Left forelimb (tissue), 1 donor: ENCODE measurements at regions not wholly inside any gene's neighbourhood (a gene's known extent, or its start where the extent isn't known, plus 50 kb on each side); places are given as distances from the start of the nearest gene placed in this dataset.

Experiments used
- DNase-seq: peaks from one replicate; pipeline ENCODE4 v3.0.0-alpha.2; 2018; ENCODE audit warnings: low spot score

DNA sequence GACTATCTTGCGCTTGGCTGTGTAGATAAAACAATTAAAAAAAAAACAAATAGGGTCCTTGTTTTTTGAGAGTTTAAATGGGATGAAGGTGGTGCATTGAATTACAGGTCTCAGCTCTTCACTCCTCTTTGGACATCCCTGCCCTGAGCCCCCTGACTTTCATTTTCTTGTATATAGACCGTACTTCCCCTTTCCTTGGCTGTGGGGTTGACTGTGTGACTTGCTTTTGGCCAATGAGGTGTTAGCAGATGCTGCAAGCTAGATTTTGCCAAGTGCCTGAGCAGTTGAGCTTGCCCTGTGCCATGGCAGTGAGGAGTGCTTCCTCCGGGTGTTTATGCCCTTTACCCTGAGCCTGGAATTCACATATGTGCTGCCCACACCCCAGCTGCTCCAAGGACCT is 386.1 kb upstream of the ZFP64 start:
- no peak for DNase-seq

DNA sequence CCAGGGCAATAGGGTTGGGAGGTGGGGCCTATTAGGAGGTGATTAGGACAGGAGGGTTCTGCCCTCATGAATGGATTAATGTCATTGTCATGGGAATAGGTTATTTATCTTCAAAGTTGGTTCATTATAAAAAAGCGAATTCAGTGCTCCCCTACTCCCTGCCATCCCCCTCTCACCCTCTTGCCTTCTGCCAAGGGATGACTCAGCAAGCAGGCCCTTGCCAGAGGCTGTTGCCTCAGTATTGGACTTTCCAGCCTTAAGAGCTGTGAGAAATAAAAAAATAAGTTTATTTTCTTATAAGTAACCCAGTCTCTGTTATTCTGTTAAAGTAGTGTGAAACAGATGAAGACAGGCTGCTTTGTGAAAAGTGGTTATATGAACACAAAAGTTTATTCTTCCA is 381.1 kb upstream of the ZFP64 start:
- no peak for DNase-seq

DNA sequence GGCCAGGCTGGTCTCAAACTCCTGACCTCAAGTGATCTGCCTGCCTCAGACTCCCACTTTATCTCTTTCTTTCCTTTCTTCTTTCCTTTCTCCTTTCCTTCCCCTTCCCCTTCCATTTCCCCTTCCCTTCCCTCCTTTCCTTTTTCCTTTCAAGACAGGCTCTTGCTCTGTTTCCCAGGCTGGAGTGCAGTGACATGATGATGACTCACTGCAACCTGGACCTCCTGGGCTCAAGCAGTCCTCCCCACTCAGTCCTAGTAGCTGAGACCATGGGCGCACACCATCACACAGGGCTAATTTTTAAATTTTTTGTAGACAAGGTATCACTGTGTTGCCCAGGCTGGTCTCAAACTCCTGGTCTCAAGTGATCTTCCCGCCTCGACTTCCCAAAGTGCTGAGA is 377.6 kb upstream of the ZFP64 start:
- DNase-seq, result no peak

DNA sequence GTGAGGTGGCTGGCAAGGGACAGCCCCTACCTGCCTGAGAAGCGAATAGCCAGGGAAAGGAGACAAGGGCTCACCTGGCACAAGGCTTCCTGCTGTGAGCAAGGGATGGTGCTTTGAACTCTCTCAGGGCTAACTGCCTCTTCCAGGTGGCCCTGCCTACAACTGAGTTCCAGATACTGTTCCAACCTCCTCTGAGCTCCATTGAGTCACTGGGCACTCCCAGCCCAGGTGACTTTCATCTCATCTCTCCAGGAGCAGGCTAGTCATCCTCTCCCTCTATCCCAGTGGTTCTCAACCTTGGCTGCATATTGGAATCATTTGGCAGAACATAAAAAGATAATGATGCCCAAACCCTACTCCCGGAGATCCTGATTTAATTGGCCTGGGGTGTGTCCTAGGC is 374.0 kb upstream of the ZFP64 start:
- no peak for DNase-seq

DNA sequence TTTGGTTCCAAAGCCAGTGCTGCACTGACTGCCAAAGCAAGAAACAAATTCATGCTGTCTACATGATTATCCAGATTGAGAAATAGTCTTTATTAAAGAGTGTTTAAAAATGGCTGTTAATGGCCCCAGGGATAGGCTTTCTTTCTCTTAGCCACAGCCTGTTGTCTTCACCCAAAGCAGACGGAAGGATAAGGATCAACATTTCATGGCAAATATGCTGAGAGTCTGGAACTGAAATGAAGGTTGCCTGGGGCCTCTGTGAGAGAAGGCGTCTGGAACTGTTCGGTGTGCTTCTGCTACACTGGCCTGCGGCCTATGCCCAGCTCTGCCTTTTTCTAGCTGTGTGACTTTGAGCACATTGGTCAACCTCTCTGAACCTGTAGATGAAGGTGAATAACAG is 373.0 kb upstream of the ZFP64 start:
- no peak for DNase-seq

DNA sequence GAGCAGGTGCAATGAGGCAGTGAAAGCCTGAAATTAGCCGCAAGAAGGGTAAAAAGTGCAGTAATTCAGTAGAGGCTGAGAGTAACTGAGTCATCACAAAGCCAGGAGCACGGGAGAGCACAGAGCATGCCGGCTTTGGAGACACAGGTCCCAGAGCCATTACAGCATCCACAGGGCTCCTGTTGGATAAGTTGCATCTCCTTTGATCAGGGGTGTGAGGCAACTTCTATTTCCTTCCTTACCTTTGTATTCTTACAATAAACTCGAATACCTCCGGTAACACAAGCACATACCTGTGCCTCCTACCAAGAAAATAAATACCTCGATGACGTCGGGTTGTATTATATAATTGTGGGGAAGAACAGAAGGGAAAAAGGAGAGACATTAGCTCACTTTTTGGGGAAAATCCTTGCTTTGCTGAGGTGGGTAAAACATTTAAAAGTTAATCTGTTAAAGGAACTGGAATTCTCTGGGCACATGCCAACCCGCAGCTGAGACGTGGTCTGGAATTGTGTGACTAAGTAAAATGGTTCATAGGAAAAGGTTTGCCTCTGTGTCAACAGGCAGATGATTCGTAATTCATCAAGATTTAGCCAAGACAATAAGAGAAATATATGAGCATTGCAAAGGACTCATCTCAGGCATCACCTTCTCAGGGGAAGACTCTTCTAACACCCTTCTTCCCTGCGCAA is 360.7 kb upstream of the ZFP64 start:
- no peak for DNase-seq

DNA sequence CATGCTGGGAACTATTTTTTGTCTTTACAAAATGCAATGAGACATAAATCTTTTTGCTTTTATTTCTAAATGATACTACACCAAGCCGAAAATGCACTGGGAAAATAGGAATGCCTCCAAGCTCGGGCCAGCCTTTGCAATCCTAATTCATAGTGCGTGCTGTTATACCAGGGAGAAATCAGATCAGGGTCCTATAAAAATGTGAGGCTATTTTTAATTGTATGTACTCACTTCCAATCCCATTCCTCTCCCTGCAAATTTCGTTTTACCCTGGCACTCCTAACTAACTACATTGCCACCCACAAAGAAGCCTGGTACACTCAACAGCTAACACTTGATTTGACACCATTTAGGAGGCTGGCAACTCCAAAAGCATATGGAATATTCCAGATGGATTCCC is 350.6 kb upstream of the ZFP64 start:
- DNase-seq, result no peak

DNA sequence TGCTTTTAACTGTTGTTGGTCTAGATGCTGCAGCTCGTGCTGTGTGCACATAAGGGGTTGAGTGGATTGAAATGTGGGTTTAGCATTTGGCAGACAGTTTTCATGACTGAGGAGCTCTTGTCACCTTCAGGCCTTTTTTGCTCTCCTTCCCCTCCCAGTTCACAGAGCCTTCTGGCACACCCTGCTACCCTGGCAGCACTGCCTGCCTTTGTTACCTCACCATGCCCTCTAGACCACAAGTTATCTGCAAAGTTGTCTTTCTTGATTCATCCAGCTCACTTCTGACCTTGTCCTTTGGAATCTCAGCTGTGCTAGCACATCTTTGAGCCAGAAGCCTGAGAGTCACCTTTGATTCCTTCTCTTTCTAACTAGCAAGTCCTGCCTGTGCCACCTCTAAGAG is 348.9 kb upstream of the ZFP64 start:
- DNase-seq, result no peak

DNA sequence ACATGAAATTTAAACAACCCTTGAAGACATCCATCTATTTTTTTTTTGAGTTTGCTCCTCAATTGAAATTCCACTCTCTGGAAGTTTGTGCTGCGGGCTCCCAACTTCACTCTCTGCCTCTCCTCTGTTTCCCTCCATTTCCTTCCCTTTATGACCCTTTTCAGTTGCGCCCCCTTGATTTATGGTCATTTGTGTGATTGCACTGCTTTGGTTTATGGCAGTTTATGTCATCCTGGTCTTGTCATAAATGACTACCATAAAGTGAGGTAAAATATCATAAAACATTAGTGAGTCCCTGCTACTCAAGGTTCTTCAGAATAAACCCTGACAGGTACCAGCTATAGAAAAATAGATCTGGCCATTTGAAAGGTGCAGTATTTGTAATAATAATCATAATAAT is 348.3 kb upstream of the ZFP64 start:
- no peak for DNase-seq

DNA sequence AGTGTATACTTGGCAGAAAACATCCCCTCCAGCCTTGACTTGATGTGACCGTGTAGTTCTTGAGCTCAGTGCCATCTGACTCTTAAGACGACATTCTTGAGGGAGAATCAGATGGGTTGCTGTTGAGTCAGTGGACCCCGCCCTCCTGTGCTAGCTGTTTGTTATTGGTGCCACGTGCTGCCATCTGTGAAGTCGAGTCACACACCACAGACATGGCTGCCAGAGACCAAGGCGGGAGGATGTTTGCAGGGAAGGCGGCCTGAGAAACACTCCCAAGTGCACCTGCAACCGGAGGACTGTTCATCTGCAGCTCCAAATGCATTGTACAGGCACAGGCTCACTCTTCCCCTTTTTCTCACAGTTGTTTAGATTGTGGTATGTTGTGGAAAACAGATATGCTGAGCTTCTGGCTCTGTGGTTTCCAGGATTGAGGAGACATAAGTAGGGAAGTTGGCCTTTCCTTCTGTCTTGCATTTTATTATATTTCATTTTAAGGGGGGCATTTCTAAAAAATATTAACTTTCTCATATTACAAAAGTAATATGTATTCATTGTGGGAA is 345.3 kb upstream of the ZFP64 start:
- no peak for DNase-seq

DNA sequence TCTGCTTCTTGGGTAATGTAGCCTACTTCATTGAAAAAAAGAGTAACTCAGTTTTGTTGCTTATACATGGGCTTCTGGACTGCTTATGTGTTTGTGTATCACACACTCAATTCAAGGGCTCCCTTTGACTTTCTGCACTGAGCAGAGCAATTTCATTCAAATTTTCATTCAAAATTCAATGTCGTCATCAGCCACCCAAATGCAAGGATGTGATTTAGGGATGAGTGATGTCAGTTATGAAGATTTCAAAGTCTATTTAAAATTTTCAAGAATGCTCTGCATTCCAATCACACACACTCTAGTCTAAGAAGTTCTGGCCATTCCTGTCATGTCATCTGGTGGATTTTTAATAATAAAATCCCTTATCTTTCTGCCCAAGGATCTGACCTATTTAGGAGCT is 344.5 kb upstream of the ZFP64 start:
- no peak for DNase-seq

DNA sequence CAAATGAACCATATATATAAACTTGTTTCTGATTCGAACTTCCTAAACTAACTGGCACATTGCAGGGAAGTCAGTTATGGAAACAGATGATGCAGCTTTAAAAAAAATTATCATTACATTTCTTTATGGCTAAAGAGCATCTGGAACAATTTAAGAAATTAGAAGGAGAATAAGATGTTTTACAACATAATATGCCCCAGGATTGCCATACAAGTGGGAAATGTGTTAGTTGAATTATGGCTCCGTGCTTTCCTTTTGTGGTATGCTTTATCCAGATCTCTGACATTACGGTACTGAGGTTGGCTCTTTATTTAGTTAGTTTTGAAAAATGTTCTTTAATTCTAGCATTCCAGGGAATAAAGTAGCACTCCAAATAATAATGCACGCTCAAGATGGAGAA is 343.0 kb upstream of the ZFP64 start:
- no peak for DNase-seq

DNA sequence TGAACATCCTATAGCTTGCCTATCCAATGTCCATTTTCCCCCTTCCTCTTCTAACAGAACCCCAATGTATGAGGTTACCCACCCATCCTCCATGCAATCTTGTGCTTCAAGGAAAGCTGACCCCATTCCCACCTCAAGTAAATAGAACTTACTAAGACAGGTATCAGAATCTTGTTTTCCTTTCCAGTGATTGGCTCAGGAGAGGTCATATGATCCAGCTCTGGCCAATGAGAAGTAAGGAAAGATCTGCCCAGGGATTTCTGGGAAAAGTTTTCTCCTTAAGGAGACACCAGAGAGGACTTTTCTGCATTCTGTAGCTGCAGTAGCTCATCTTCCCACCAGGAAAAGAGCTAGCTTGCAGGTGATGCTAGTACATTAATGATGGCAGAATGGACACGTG is 341.8 kb upstream of the ZFP64 start:
- DNase-seq, result no peak

DNA sequence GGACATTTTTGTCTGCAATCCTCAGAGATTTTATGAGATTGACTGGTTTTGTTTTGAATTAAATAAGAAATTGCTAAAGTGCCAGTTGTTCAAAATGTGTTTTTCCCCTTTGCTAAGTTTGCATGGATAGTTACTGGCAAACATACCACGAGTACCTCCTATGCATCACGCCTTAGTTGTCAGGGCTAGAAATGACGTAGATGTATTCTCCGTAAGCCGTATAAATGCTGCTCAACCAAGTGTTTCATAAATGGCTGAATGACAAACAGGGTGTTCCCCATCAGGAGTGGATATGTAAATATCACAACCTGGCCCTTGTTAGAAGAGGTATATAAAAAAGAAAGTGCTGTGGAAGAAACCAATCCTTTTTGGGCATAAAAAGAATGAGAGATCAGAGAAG is 341.1 kb upstream of the ZFP64 start:
- no peak for DNase-seq

DNA sequence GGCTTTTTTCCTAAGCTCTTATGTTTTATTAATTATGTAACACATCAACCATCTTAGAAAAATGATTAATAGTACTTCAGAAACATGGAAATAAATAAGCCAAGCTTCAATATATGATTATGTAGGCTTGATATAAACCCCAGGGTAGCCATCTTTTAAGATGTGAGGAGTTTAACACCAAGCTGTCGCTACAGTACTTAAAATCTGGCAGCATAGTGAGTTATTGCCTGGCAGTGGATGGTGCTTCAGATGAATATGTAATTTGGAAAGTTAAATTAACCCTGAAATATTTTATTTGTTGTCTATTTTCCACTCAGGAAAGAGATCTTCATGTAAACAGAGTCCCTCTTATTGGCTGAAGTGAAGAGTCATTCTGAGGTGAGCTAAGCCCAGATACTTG is 339.0 kb upstream of the ZFP64 start:
- DNase-seq, result no peak

DNA sequence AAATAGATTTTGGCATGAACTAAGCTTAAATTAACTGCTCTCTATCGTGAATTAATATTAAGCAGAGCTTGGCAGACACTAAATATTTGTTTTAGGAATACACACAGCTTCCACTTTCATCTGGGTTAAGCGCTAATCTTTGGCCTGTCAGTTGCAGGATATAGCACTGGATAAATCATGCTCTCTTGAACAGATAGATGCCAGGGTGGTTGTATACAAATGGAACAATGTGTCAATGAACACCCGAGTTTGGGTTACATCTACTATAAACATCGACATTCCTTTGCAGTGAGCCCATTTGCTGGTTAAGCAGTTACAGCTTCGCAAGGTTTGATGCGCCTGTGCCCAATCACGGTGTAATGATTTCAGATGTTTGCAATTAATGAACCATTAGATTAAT is 338.2 kb upstream of the ZFP64 start:
- no peak for DNase-seq

DNA sequence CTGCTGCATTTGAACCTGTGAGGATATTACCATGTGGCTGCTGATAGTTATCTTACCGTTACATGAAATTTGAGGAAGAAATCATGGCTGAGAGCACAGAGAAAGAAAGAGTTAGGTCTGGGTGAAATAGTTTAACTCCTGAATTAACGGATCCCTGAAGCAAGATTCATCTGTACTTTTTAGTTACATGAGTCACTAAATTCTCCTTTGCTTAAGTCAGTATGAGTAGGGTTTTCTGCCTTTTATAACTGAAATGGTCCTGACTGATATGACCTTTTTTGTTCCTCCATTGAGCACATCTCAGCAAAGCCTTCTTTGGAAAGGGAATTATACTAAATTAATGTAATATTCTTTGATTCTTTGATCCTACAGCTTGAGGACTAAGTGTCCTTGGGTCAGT is 333.3 kb upstream of the ZFP64 start:
- no peak for DNase-seq

DNA sequence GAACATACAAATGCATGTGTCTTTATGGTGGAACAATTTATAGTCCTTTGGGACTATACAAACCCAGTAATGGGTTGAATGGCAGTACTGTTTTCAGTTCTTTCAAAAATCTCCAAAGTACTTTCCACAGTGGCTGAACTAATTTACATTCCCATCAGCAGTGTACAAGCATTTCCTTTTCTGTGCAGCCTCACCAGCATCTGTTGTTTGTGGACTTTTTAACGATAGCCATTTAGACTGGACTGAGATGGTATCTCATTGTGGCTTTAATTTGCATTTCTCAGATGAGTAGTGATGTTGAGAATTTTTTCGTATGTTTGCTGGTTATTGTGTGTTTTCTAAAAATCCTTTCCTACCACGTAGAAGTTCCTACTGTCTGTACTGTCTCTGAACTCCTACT is 327.2 kb upstream of the ZFP64 start:
- DNase-seq, result no peak

DNA sequence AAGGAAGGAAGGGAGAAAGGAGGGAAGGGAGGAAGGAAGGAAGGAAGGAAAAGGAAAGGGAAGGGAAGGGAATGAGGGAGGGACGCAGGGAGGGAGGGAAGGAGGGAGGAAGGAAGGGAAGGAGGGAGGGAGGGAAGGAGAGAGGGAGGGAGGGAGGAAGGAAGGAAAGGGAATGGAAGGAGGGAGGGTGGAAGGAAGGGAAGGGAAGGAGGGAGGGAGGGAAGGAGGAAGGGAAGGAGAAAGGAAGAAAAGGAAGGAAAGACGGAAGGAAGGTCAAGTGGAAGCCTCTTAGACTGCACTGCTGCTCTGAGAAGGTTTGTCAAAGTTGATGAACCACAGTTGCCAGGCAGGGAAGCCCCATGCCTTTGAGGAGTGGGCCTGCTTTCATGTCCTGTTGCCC is 324.3 kb upstream of the ZFP64 start:
- no peak for DNase-seq

DNA sequence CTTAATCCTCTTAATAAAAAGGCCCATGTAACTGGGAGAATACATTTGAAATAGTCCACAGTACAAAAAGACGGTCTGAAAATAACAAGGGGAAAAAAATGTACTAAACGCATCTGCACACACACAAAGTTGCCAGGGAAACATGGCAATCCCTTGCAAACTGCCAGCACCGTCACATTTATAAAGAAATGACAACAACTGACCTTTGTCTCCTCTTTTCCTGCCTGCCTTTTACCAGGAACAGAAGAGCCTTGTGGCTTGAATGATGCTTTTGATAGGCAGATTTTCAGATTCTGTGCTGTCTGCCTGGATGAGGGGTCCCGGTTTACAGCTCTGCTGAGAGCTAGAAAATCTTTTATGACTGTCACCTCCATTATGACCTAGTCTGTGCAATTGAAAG is 308.6 kb upstream of the ZFP64 start:
- no peak for DNase-seq

DNA sequence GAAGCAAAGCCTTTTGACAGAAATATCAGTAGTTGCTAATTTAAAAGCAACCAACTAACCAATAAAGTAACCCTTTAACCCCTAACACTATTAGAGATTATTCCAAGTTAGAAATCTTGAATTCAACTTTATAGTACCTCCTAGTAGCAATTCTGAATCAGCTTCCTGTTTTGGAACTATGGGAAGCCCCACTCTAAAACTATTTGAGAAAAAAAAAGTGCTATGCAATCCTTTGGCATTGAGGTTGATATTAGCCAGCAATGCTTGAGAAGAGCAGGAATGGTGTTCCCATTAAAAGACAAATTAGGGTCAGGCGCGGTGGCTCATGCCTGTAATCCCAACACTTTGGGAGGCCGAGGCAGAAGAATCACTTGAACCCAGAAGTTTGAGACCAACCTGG is 306.2 kb upstream of the ZFP64 start:
- no peak for DNase-seq

DNA sequence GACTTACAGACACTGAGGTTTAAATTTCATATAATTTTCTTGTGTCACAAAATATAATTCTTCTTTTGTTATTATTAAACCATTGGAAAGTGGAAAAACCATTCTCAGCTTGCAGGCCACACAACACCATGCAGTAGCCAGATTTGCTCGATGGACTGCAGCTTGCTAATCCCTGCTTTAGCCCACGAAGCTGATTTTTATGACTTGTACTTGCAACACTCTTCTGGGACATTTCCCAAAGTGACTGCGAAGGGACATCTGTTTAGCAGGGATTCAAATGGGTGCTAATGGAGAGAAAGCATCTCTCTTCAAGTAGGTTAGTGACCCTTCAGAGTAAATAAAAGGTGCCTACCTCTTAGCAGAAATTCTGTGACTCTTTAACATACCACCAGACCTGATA is 304.6 kb upstream of the ZFP64 start:
- DNase-seq, result no peak

DNA sequence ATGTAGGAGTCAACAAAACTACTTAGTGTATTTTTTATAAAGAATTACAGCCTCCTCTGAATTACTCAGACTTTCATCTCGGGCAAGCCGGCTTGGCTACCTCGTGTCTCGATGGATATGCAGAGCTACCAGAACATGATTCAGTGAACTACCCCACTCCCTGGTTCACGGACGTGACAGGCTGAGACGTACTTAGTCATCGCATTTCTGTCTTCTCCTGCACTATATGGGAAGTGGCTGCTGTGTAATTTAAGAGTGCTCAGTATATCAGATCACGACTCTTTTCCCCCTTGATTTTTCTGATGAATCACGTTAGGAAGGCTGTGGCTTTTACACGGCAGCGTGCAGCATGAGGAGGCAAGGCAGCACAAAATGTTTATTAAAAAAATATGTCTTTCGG is 302.7 kb upstream of the ZFP64 start:
- DNase-seq, result no peak

DNA sequence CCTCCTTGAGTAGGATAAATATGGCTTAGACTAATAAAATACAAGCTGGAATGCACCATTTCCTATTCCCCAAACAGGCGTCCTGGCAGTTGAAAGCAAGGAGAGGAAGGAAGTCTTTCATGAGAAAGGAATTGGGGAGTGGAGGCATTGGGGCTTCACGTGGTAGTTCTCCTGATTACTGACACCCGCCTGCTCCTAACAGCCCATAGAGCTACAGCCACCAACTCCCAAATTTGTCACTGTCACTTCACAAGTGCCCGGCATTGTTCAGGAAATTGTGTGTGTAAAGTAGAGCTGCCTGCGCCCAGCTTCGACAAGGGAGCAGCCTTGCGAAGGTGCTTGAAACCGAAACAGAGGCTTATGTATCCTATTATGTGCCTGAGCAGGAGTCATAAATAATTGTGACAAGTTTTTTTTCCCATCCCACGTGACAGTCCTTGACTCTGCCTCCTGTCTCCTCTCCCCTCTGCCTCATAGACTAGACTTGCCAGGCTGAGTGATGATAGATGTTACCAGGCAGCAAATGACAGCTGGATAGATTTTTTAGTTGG is 301.7 kb upstream of the ZFP64 start:
- DNase-seq, result no peak
